Activated CD4-positive, alpha-beta T cell treated with anti-CD3 and anti-CD28 coated beads for 36 hours (primary cell): ENCODE measurements at regions not wholly inside any gene's neighbourhood (a gene's known extent, or its start where the extent isn't known, plus 50 kb on each side); places are given as distances from the start of the nearest gene placed in this dataset.

Source experiments
- ATAC-seq: fragments of 200-7000 bp; cut with Tn5 transposase; one replicate; pipeline ENCODE4 v1.10.0; 2021; ENCODE audit warnings: mild to moderate bottlenecking, moderate library complexity
- CTCF ChIA-PET: fragments of 350-600 bp; sonication (Branson Sonifier 250); formaldehyde crosslinking; loops from one replicate; lab custom pipeline; 2021; ENCODE audit warnings: antibody characterized with exemption; lab: Charles Lee
- POLR2A ChIA-PET: fragments of 350-600 bp; sonication (Branson Sonifier 250); formaldehyde crosslinking; loops from one replicate; lab custom pipeline; 2021; ENCODE audit warnings: antibody characterized with exemption, inconsistent platforms; lab: Charles Lee
- DNase-seq: peaks from one replicate; pipeline ENCODE4 v3.0.0-alpha.2; 2020
- H3K27ac Mint-ChIP-seq: one replicate; pipeline ENCODE4 v1.8.0; 2021; ENCODE audit warnings: mixed read lengths
- H3K27me3 Mint-ChIP-seq: one replicate; pipeline ENCODE4 v1.8.0; 2021; ENCODE audit warnings: mixed read lengths
- H3K36me3 Mint-ChIP-seq: one replicate; pipeline ENCODE4 v1.8.0; 2021; ENCODE audit warnings: low read depth, mixed read lengths
- H3K4me1 Mint-ChIP-seq: one replicate; pipeline ENCODE4 v1.8.0; 2021; ENCODE audit warnings: mixed read lengths
- H3K4me3 Mint-ChIP-seq: one replicate; pipeline ENCODE4 v1.8.0; 2021; ENCODE audit warnings: mild to moderate bottlenecking, moderate library complexity, mixed read lengths
- H3K9me3 Mint-ChIP-seq: one replicate; pipeline ENCODE4 v1.8.0; 2021; ENCODE audit warnings: low read depth, mixed read lengths
- intact Hi-C, 2 experiments: fragments of 100-400 bp; cut with DNase I in 1 of 2; cut with micrococcal nuclease in 1 of 2; formaldehyde crosslinking; loops; one replicate each; pipeline versions ENCODE4 v1.14.2 to v1.15.1; 2022 to 2024; cut with DNase I, micrococcal nuclease

DNA sequence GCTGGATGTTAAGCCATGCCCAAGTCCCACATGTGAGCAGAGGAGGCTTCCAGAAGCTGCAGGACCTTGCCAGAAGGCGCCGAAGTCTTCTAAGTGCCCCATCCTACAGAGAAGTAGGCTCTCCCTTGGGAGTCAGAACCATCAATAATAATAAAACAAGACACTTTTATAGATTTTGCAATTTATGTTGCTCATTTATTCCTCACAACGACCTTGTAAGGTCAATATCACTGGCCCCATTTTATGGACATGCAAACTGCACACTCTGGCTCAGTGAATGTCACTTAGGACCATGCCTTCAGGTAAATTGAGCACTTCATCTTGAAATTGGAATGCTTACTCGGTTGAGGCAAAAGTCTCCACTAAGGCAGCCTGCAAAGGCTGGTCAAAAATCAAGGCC, 170.4 kb downstream of the BCOR start:
- H3K27ac Mint-ChIP-seq = no peak overlapping the region
- H3K4me3 Mint-ChIP-seq = no peak overlapping the region
- ChIA-PET POLR2A (no interaction called here), CTCF (no interaction called here)
- H3K4me1 Mint-ChIP-seq = peaks cover 6% of the 10 kb centered on the region
- no peak for DNase-seq
- no peak for ATAC-seq
- intact Hi-C loops = no loop called here
- no peaks in the 10 kb centered on the region for H3K27me3 Mint-ChIP-seq
- no peaks in the 10 kb centered on the region for H3K9me3 Mint-ChIP-seq
- H3K36me3 Mint-ChIP-seq = no peaks in the 10 kb centered on the region

DNA sequence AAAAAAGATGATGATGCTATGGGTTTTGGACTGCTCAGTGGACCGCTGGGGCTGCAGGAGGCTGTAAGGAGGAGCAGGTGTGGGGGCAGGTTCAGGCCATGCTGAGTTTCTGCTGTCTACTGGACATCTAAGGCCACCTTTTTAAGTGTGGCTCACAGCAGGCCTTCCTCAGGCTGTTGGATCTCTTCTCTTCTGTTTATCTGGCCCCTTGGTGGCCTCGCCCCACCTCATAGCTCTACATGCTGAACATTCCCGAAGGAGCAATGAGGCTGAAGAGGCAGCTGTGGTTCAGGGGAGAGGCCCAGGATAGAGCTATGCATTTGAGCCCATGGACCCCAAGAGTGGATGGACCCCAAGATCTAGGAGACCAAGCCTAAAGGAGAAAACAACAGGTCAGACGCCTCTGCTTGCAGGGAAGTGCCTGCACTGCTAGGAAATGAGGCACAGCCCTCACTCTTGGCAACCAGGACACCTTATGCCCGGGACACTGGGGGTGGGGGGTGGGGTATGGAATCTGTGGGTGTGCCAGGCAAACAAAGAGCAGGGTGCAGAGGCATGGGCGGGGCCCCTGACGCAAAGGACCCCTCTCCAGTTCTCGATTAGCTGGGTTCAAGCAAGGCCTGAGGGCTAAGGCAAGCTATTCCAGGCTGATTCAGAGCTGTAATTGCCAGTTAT, 168.9 kb downstream of the BCOR start:
- H3K4me1 Mint-ChIP-seq = peaks cover 6% of the 10 kb centered on the region
- no peak for ATAC-seq
- H3K27me3 Mint-ChIP-seq = no peaks in the 10 kb centered on the region
- CTCF ChIA-PET = interaction anchor here (0.6 kb wide), 2 partner anchors 28 to 151 kb away, joined by 3 to 4 read pairs; no protein-coding TSS in a partner anchor
- no peak overlapping the region for H3K4me3 Mint-ChIP-seq
- no peak overlapping the region for H3K27ac Mint-ChIP-seq
- POLR2A ChIA-PET = no interaction called here
- no peaks in the 10 kb centered on the region for H3K9me3 Mint-ChIP-seq
- intact Hi-C loops = no loop called here
- H3K36me3 Mint-ChIP-seq = no peaks in the 10 kb centered on the region
- no peak for DNase-seq

DNA sequence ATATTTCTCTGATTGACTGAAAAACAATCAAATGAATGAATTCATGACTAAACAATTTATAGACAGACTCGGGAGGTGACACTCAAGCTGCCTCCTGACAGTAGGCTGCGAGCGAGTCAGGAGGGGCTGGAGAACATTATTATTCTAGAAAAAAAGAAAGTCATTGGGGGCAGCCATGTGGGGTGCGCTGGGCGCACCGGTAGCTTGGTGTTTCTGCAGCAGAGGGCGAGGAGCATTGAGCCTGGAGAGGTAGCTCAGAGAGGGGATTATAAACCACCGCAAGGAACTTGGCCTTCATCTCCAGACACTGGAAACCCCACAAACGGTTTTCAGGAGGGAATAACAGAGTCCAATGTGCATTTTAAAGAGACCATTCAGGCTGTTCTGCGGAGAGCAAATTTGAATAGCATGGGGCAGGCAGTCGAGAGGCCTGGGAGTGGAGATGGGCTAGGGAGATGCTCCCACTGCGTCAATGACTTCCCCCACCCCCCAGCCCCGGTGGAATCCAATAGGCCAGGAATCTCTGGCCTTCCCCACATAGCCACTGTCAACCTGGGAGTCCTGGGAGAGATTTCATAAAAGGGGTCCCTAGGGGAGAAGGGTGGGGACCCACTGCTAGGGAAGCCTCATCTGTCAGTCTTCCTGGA, 168.3 kb downstream of the BCOR start:
- no peak overlapping the region for H3K4me3 Mint-ChIP-seq
- no peaks in the 10 kb centered on the region for H3K36me3 Mint-ChIP-seq
- POLR2A ChIA-PET = no interaction called here
- H3K27me3 Mint-ChIP-seq = no peaks in the 10 kb centered on the region
- intact Hi-C loops = no loop called here
- CTCF ChIA-PET = interaction anchor here (0.6 kb wide), 1 partner anchor 27 kb away, joined by 3 read pairs; no protein-coding TSS in a partner anchor
- H3K9me3 Mint-ChIP-seq = no peaks in the 10 kb centered on the region
- H3K4me1 Mint-ChIP-seq = peaks cover 5% of the 10 kb centered on the region
- no peak for ATAC-seq
- no peak for DNase-seq
- no peak overlapping the region for H3K27ac Mint-ChIP-seq

DNA sequence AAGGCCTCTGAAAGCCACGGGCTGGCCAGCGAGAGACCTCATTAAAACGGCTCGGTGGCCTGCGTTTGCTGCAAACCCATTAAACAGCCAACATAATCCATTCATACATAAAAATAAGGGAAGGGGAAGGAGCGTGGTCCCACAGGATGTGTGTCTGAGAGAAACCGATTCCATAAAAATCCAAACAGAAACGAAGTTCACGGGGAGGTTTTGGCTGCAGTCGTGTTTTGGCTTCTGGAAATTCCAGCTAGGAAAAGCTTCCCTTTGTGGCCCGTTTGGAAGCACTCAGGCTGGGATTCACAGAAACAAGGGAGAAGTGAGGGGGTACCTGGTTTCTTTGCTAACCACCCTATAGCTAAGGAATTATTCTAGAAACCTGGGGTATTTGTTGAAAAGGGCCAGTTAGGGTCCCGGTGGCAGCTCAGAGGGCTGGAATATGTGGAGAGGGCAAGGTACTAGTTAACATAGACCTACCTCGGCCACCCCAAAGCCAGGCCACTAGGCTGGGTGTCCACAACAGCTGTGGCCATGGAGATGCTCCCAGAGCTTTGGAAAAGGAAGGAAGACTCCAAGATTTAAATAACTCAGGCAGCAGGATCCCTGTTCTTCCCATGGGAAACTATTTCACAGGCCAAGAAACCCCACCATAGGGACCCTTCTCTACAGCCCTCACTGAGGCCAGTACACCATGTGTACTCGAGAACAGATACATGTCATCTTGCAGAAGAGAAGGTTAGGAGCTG, 166.8 kb downstream of the BCOR start:
- ATAC-seq = no peak
- no peaks in the 10 kb centered on the region for H3K27me3 Mint-ChIP-seq
- ChIA-PET POLR2A (no interaction called here), CTCF (no interaction called here)
- H3K4me3 Mint-ChIP-seq = no peak overlapping the region
- H3K4me1 Mint-ChIP-seq = no peaks in the 10 kb centered on the region
- intact Hi-C loops = no loop called here
- H3K27ac Mint-ChIP-seq = no peak overlapping the region
- DNase-seq = no peak
- no peaks in the 10 kb centered on the region for H3K9me3 Mint-ChIP-seq
- H3K36me3 Mint-ChIP-seq = no peaks in the 10 kb centered on the region

GRCh38 chrX:39931529-39932282, 166.1 kb downstream of the BCOR start:
- Mint-ChIP-seq H3K27ac (no peak overlapping the region), H3K4me1 (peaks cover 3% of the 10 kb centered on the region), H3K4me3 (no peak overlapping the region), H3K27me3 (no peaks in the 10 kb centered on the region), H3K9me3 (no peaks in the 10 kb centered on the region), H3K36me3 (no peaks in the 10 kb centered on the region)
- ChIA-PET POLR2A (no interaction called here), CTCF (no interaction called here)
- DNase-seq (no peak), ATAC-seq (no peak)
- intact Hi-C loops = no loop called here

- POLR2A ChIA-PET = no interaction called here
- DNase-seq = no peak
- intact Hi-C loops = no loop called here
- Mint-ChIP-seq H3K9me3 (no peaks in the 10 kb centered on the region), H3K27ac (no peak overlapping the region), H3K36me3 (no peaks in the 10 kb centered on the region), H3K4me3 (no peak overlapping the region), H3K4me1 (peaks cover 8% of the 10 kb centered on the region), H3K27me3 (no peaks in the 10 kb centered on the region)
- CTCF ChIA-PET = no interaction called here
- no peak for ATAC-seq
These were observed 162.2 kb downstream of the BCOR start for GRCh38 chrX:39935411-39936064.

- intact Hi-C loops = no loop called here
- ATAC-seq = peak; percentile 74
- Mint-ChIP-seq H3K4me3 (peak overlapping the region; percentile 1), H3K27me3 (no peaks in the 10 kb centered on the region), H3K27ac (peak overlapping the region; percentile 40), H3K36me3 (no peaks in the 10 kb centered on the region), H3K4me1 (peaks cover 8% of the 10 kb centered on the region), H3K9me3 (no peaks in the 10 kb centered on the region)
- DNase-seq = peak; percentile 35
- ChIA-PET POLR2A (interaction anchor here (0.6 kb wide), 1 partner anchor 13 kb away, joined by 7 read pairs; no protein-coding TSS in a partner anchor), CTCF (interaction anchor here (0.9 kb wide), 1 partner anchor 488 kb away, joined by 3 read pairs; no protein-coding TSS in a partner anchor)
These were observed 160.6 kb downstream of the BCOR start for GRCh38 chrX:39936886-39937770.

- intact Hi-C loops = no loop called here
- Mint-ChIP-seq H3K36me3 (no peaks in the 10 kb centered on the region), H3K9me3 (no peaks in the 10 kb centered on the region), H3K27ac (no peak overlapping the region), H3K4me3 (no peak overlapping the region), H3K27me3 (no peaks in the 10 kb centered on the region), H3K4me1 (peaks cover 8% of the 10 kb centered on the region)
- ChIA-PET POLR2A (no interaction called here), CTCF (no interaction called here)
- no peak for DNase-seq
- no peak for ATAC-seq
These were observed 159.3 kb downstream of the BCOR start for GRCh38 chrX:39938466-39938865.

DNA sequence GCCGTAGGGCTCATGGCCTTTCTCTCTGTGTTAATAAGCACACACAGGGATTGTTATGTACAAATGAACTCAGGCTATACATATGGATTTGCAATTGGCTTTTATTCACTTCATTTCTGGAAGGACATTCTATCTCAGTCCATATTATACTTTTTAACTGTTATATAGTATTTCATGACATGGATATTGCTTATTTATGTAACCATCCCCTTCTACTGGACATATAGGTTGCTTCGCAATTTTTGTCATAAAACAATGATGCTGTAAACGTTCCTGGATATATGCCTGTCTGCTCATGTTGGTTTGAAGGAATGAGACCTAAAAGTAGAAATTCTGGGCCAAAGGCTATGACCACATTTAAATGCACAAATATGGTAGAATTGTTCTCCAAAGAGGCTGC, 158.1 kb downstream of the BCOR start:
- DNase-seq = no peak
- no peaks in the 10 kb centered on the region for H3K36me3 Mint-ChIP-seq
- ATAC-seq = no peak
- H3K27me3 Mint-ChIP-seq = no peaks in the 10 kb centered on the region
- intact Hi-C loops = no loop called here
- H3K9me3 Mint-ChIP-seq = no peaks in the 10 kb centered on the region
- no peak overlapping the region for H3K27ac Mint-ChIP-seq
- H3K4me3 Mint-ChIP-seq = no peak overlapping the region
- ChIA-PET CTCF (no interaction called here), POLR2A (no interaction called here)
- H3K4me1 Mint-ChIP-seq = peaks cover 8% of the 10 kb centered on the region

DNA sequence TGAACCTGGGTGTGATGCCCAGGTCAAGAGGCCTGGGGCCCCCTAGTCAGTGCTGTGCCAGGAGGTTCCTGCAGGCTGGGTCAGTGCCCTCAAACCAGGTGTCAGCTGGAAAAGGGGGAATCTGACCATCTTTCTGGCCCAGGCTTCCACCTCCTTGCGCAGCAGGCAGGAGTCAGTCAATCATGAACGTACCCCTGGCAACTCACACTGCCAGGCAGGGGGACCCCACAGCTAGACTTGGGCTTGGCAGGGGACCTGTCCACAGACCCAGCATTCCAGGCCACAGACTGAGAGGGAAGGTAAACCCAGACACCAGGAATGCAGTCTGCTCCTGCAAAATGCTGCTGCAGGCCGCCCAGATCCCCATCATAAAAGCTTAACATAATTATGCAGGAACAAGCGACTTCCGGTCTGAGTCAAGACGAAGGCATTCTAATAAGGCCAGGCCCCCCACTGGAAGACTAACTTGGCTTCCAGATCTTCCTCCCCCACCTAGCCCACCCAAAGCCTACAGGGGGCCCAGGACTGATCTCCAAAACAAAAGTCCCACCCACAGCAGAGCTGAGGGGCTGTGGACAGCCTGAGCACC, 156.3 kb downstream of the BCOR start:
- ChIA-PET POLR2A (no interaction called here), CTCF (no interaction called here)
- intact Hi-C loops = no loop called here
- H3K4me1 Mint-ChIP-seq = peaks cover 7% of the 10 kb centered on the region
- H3K36me3 Mint-ChIP-seq = no peaks in the 10 kb centered on the region
- no peaks in the 10 kb centered on the region for H3K27me3 Mint-ChIP-seq
- DNase-seq (no peak), ATAC-seq (no peak)
- H3K27ac Mint-ChIP-seq = no peak overlapping the region
- H3K4me3 Mint-ChIP-seq = no peak overlapping the region
- H3K9me3 Mint-ChIP-seq = no peaks in the 10 kb centered on the region
